ENCODE measurements at regions not wholly inside any gene's neighbourhood (a gene's known extent, or its start where the extent isn't known, plus 50 kb on each side); places are given as distances from the start of the nearest gene placed in this dataset.
"Not testable (repeated sequence)": the region's sequence is repeated elsewhere in the genome, so short reads cannot be mapped to it uniquely, and the experiment has no call there.

GRCh38 chr10:6824793-6825192 is 244.7 kb upstream of the PRKCQ start:
- TF ChIP-seq YY1 (IDR thresholded peaks at IDR 0.05; ENCODE audit: insufficient read depth, insufficient read length); ZNF274 (IDR thresholded peaks at IDR 0.05; ENCODE audit: low read depth, low read length): not testable (repeated sequence)

Data from NT2/D1 (cell line).